H1 (cell line): ENCODE measurements at regions not wholly inside any gene's neighbourhood (a gene's known extent, or its start where the extent isn't known, plus 50 kb on each side); places are given as distances from the start of the nearest gene placed in this dataset.

ENCODE experiments used
- CEBPB ChIP-seq: IDR thresholded peaks from 2 replicates; pipeline ENCODE4 v1.6.1; 2012; ENCODE audit warnings: low read depth, low read length
- EP300 ChIP-seq, 2 experiments: IDR thresholded peaks; 1 replicate in 1 of 2; 2 replicates in 1 of 2; pipeline ENCODE4 v1.6.1; 2011 to 2012; ENCODE audit warnings: low read depth in 2 of 2, low read length in 2 of 2, mild to moderate bottlenecking in 2 of 2, borderline replicate concordance in 1 of 2, inconsistent platforms in 1 of 2, moderate library complexity in 1 of 2
- GTF2F1 ChIP-seq: IDR thresholded peaks from 2 replicates; pipeline ENCODE4 v1.6.1; 2012; ENCODE audit warnings: low read depth, low read length, improper control_type of control experiment, borderline replicate concordance
- SIRT6 ChIP-seq: IDR thresholded peaks from one replicate; pipeline ENCODE4 v1.7.1; 2012; ENCODE audit warnings: low read length, inconsistent platforms
- TF ChIP-seq, protein P1 (sequence below): IDR thresholded peaks from 2 replicates; pipeline ENCODE4 v1.6.1; 2012; ENCODE audit warnings: inconsistent platforms

GRCh38 chr4:125801373-125801772 lies 486.6 kb downstream of the FAT4 start (continued):
- TF ChIP-seq, protein P1, sequence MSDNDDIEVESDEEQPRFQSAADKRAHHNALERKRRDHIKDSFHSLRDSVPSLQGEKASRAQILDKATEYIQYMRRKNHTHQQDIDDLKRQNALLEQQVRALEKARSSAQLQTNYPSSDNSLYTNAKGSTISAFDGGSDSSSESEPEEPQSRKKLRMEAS = no peak
- no peak for TF ChIP-seq EP300 (IDR thresholded peaks at IDR 0.05; ENCODE audit: borderline replicate concordance in 1 of 2, low read depth in 2 of 2, low read length in 2 of 2)
- TF ChIP-seq GTF2F1 = no peak
- TF ChIP-seq CEBPB = no peak
- TF ChIP-seq SIRT6 = no peak
- TF ChIP-seq, all 59 proteins: peak for 0
